ENCODE measurements at regions not wholly inside any gene's neighbourhood (a gene's known extent, or its start where the extent isn't known, plus 50 kb on each side); places are given as distances from the start of the nearest gene placed in this dataset.

- Histone ChIP-seq H3K9ac (ENCODE audit: control insufficient read depth, insufficient read depth, low read length) (no peak overlapping the region), H3K4me3 (no peak overlapping the region), H3K4me1 (ENCODE audit: control insufficient read depth, insufficient read depth, low read length) (peaks cover 2% of the 10 kb centered on the region; the same call in 1 of the 2 replicates), H3K36me3 (ENCODE audit: control insufficient read depth in 2 of 2, insufficient read depth in 2 of 2, low read length in 1 of 2) (no peaks in the 10 kb centered on the region), H3K4me2 (ENCODE audit: control insufficient read depth, insufficient read depth) (no peak overlapping the region), H3K9me3 (replicated peaks; ENCODE audit: control insufficient read depth, insufficient read depth, low read length) (peaks cover 3% of the 10 kb centered on the region; the same call in 2 of the 3 replicates), H2AFZ (ENCODE audit: control insufficient read depth, low read depth, low read length) (no peak overlapping the region), H4K20me1 (ENCODE audit: control insufficient read depth, insufficient read depth) (no peaks in the 10 kb centered on the region), H3K27me3 (replicated peaks in 1 of 2; ENCODE audit: control insufficient read depth in 2 of 2, insufficient read depth in 2 of 2, low read length in 1 of 2) (no peaks in the 10 kb centered on the region), H3K79me2 (ENCODE audit: control insufficient read depth, insufficient read depth, low read length) (no peaks in the 10 kb centered on the region), H3K27ac (ENCODE audit: control insufficient read depth, insufficient read depth) (no peak overlapping the region)
- CTCF ChIA-PET, result interaction anchor here (1.6 kb wide), 1 partner anchor 19 kb away, joined by 5 read pairs; no protein-coding TSS in a partner anchor
- 73% methylated on average over 2 of the region's 2 CpGs for WGBS (ENCODE audit: insufficient coverage, insufficient replicate concordance, low lambda C conversion rate, missing lambda C conversion rate)
- FAIRE-seq, result no peak
- in situ Hi-C loops (cut with MboI) (no loop called here), intact Hi-C loops (cut with micrococcal nuclease; ENCODE audit: unreplicated experiment) (no loop called here)
- no TSS peak for BruUV-seq (replicated peaks)
- no peak for ATAC-seq
- no peak for DNase-seq (ENCODE audit: low read depth, low spot score)
- RAD21 ChIA-PET (ENCODE audit: unreplicated experiment), result no interaction called here
- POLR2A ChIA-PET, result interaction anchor here (0.6 kb wide), 1 partner anchor 26 kb away, joined by 3 read pairs; no protein-coding TSS in a partner anchor
- SMC1A ChIA-PET (ENCODE audit: uncharacterized antibody, unreplicated experiment), result interaction anchor here (0.8 to 2.8 kb wide), 8 partner anchors 10 to 119 kb away, joined by 3 to 11 read pairs (median 3); no protein-coding TSS in a partner anchor
- TF ChIP-seq RUNX3 (IDR thresholded peaks at IDR 0.05; ENCODE audit: low read length) (no peak), CHD1 (IDR thresholded peaks at IDR 0.05; ENCODE audit: low read depth, low read length) (no peak), SUPT20H (IDR thresholded peaks at IDR 0.05; ENCODE audit: borderline replicate concordance, control insufficient read depth, low read depth, low read length) (no peak), MTA3 (IDR thresholded peaks at IDR 0.05; ENCODE audit: borderline replicate concordance, low read length) (no peak), FOXK2 (IDR thresholded peaks at IDR 0.05) (no peak), KLF5 (IDR thresholded peaks at IDR 0.05; ENCODE audit: partially characterized antibody) (no peak), ZNF24 (IDR thresholded peaks at IDR 0.05) (no peak), KAT2A (conservative IDR thresholded peaks at IDR 0.05; ENCODE audit: control insufficient read depth, low read depth, low read length) (no peak), BHLHE40 (IDR thresholded peaks at IDR 0.05; ENCODE audit: borderline replicate concordance in 1 of 2, low read depth in 2 of 2, low read length in 1 of 2) (no peak), BCLAF1 (IDR thresholded peaks at IDR 0.05) (no peak), BACH1 (IDR thresholded peaks at IDR 0.05; ENCODE audit: borderline replicate concordance) (no peak), NFIC (IDR thresholded peaks at IDR 0.05; ENCODE audit: low read depth, low read length) (no peak), CUX1 (IDR thresholded peaks at IDR 0.05; ENCODE audit: insufficient replicate concordance, low read depth, low read length) (no peak), ZSCAN29 (IDR thresholded peaks at IDR 0.05) (no peak), CHD2 (IDR thresholded peaks at IDR 0.05; ENCODE audit: borderline replicate concordance, low read depth, low read length) (no peak)
These were observed 217.2 kb upstream of the CFAP20DC start for GRCh38 chr3:59267021-59267420.
